K562 (cell line): ENCODE measurements at regions not wholly inside any gene's neighbourhood (a gene's known extent, or its start where the extent isn't known, plus 50 kb on each side); places are given as distances from the start of the nearest gene placed in this dataset.
A peak's percentile ranks its signal among the peaks of the same experiment; 100 is the strongest.

Experiments used
- ATAC-seq: fragments of 200-7000 bp; cut with Tn5 transposase; 3 replicates; pipeline ENCODE4 v1.9.1; 2020; ENCODE audit warnings: moderate library complexity
- BruUV-seq: library from RNA; stranded (reverse); fragments of 400-500 nt; replicated peaks from 2 replicates; lab custom pipeline; 2021; lab: Mats Ljungman, UMichigan
- CTCF ChIA-PET: fragments of 300-600 bp; formaldehyde crosslinking; extraction: SDS; loops from one replicate; lab custom pipeline; 2021; ENCODE audit warnings: low intra/inter-chr PET ratio; lab: Yijun Ruan, JAX
- POLR2A ChIA-PET: fragments of 300-600, 350-650 bp; sonication (Branson Sonifier 250); formaldehyde crosslinking; extraction: SDS; loops from one replicate; lab custom pipeline; 2021; ENCODE audit warnings: antibody characterized with exemption, inconsistent platforms; lab: Yijun Ruan, JAX
- DNase-seq, 4 experiments: peaks; one replicate each; pipeline versions ENCODE4 v3.0.0 to v3.0.0-alpha.2; 2011 to 2018; ENCODE audit warnings: low spot score in 3 of 4, mixed read lengths in 3 of 4; ENCODE audit errors: extremely low read depth in 1 of 4
- FAIRE-seq: peaks from 2 replicates; lab custom pipeline; 2011; peaks lifted over from hg19 to GRCh38; lab: Jason Lieb, UNC
- H2AFZ ChIP-seq: 2 replicates; pipeline ENCODE4 v1.6.0; 2011; ENCODE audit warnings: low read depth, low read length, control low read depth, inconsistent platforms
- H3K27ac ChIP-seq: fragments of 200-600 bp; 3 replicates; pipeline ENCODE4 v1.8.0; 2011; ENCODE audit warnings: low read depth, mild to moderate bottlenecking, control low read depth, inconsistent platforms, low read length, moderate library complexity, mixed read lengths; ENCODE audit errors: extremely low read depth
- H3K27me3 ChIP-seq, 2 experiments: fragments of 300-600 bp in 1 of 2; 2 replicates in 1 of 2; 3 replicates in 1 of 2; pipeline versions ENCODE4 v1.6.0 to v1.8.0; 2011; ENCODE audit warnings: inconsistent platforms in 2 of 2, low read length in 2 of 2, mild to moderate bottlenecking in 1 of 2, mixed read lengths in 1 of 2, moderate library complexity in 1 of 2; ENCODE audit not compliant: control insufficient read depth in 2 of 2, insufficient read depth in 2 of 2
- H3K36me3 ChIP-seq: fragments of 300-600 bp; 3 replicates; pipeline ENCODE4 v1.8.0; 2011; ENCODE audit warnings: mild to moderate bottlenecking, low read length, inconsistent platforms; ENCODE audit not compliant: control insufficient read depth, insufficient read depth
- H3K4me1 ChIP-seq, 2 experiments: fragments of 200-600 bp in 1 of 2; replicated peaks in 1 of 2; 2 replicates in 1 of 2; 3 replicates in 1 of 2; pipeline versions ENCODE4 v1.5.1 to v1.8.0; 2011; ENCODE audit warnings: inconsistent platforms in 2 of 2, low read length in 2 of 2, mild to moderate bottlenecking in 1 of 2, mixed read lengths in 1 of 2, moderate library complexity in 1 of 2; ENCODE audit not compliant: control insufficient read depth in 2 of 2, insufficient read depth in 2 of 2
- H3K4me2 ChIP-seq: 2 replicates; pipeline ENCODE4 v1.6.1; 2011; ENCODE audit warnings: low read length, control low read depth, inconsistent platforms, mixed read lengths; ENCODE audit not compliant: insufficient read depth
- H3K4me3 ChIP-seq: fragments of 200-600 bp; sonication (generic), shearing (Covaris generic); 2 replicates; pipeline ENCODE4 v1.5.1; 2016; ENCODE audit warnings: control low read depth, inconsistent platforms
- H3K79me2 ChIP-seq: fragments of 200-600 bp; 3 replicates; pipeline ENCODE4 v1.8.0; 2011; ENCODE audit warnings: low read length, inconsistent platforms; ENCODE audit not compliant: control insufficient read depth, insufficient read depth
- H3K9ac ChIP-seq, 2 experiments: 2 replicates each; pipeline versions ENCODE4 v1.6.0 to v1.6.1; 2011; ENCODE audit warnings: low read depth in 2 of 2, low read length in 2 of 2, control low read depth in 1 of 2, inconsistent platforms in 1 of 2, mild to moderate bottlenecking in 1 of 2, mixed read lengths in 1 of 2; ENCODE audit not compliant: insufficient read depth in 1 of 2
- H3K9me1 ChIP-seq: one replicate; pipeline ENCODE4 v1.6.0; 2011; ENCODE audit warnings: inconsistent platforms, mild to moderate bottlenecking, low read length, moderate library complexity; ENCODE audit not compliant: control insufficient read depth, insufficient read depth
- H3K9me3 ChIP-seq: replicated peaks from 2 replicates; pipeline ENCODE4 v1.5.1; 2011; ENCODE audit warnings: low read depth, low read length, inconsistent platforms; ENCODE audit not compliant: control insufficient read depth, insufficient read depth
- H4K20me1 ChIP-seq: replicated peaks from 2 replicates; pipeline ENCODE4 v1.6.1; 2011; ENCODE audit warnings: low read length, inconsistent platforms, mixed read lengths; ENCODE audit not compliant: control insufficient read depth, insufficient read depth
- HDAC6 ChIP-seq: IDR thresholded peaks from 2 replicates; pipeline ENCODE4 v1.6.1; 2012; ENCODE audit warnings: low read depth, mild to moderate bottlenecking, control low read depth, inconsistent platforms, low read length, moderate library complexity
- LCOR ChIP-seq: sonication (generic); formaldehyde crosslinking; IDR thresholded peaks from 2 replicates; pipeline ENCODE4 v1.8.0; 2022; ENCODE audit warnings: mild to moderate bottlenecking, missing genetic modification reagents
- NFIC ChIP-seq: fragments of 450-650 bp; IDR thresholded peaks from 2 replicates; pipeline ENCODE4 v1.6.1; 2017; ENCODE audit warnings: mild to moderate bottlenecking, inconsistent platforms
- NR2F6 ChIP-seq: fragments of 450-650 bp; formaldehyde crosslinking; IDR thresholded peaks from 2 replicates; pipeline ENCODE4 v1.4.0; 2020; ENCODE audit warnings: mild to moderate bottlenecking
- RFX1 ChIP-seq: fragments of 450-650 bp; IDR thresholded peaks from 2 replicates; pipeline ENCODE4 v1.6.1; 2016; ENCODE audit warnings: mild to moderate bottlenecking, moderate library complexity
- XRCC4 ChIP-seq: IDR thresholded peaks from one replicate; pipeline ENCODE4 v1.6.1; 2011; ENCODE audit not compliant: insufficient read depth, insufficient read length; ENCODE audit errors: extremely low read depth
- ZNF134 ChIP-seq: fragments of 250-450 bp; sonication (Bioruptor Pico); conservative IDR thresholded peaks from 2 replicates; pipeline ENCODE4 v1.4.0; 2020
- WGBS: fragments of 100-300 bp; shearing (Covaris generic); methylation state at CpG from one replicate; pipeline ENCODE4 v1.1.6; 2016; ENCODE audit warnings: low coverage, mixed read lengths; ENCODE audit not compliant: insufficient coverage; ENCODE audit errors: missing lambda C conversion rate; 5-methylcytosine and 5-hydroxymethylcytosine counted together
- in situ Hi-C: fragments of 300-500 bp; cut with MboI; formaldehyde crosslinking; loops from 4 replicates; pipeline ENCODE4 v1.15.0; 2018; ENCODE audit warnings: inconsistent platforms, mixed read lengths
- intact Hi-C: fragments of 100-400 bp; cut with micrococcal nuclease; formaldehyde crosslinking; loops from 2 replicates; pipeline ENCODE4 v1.14.2; 2022
- TF ChIP-seq, protein P1 (sequence below): fragments of 250-450 bp; sonication (Bioruptor Pico); IDR thresholded peaks from 2 replicates; pipeline ENCODE4 v1.8.0; 2021; ENCODE audit warnings: mild to moderate bottlenecking, moderate library complexity
- TF ChIP-seq, protein P2 (sequence below): fragments of 450-650 bp; IDR thresholded peaks from 2 replicates; pipeline ENCODE4 v1.6.1; 2016; ENCODE audit warnings: mild to moderate bottlenecking, moderate library complexity

DNA sequence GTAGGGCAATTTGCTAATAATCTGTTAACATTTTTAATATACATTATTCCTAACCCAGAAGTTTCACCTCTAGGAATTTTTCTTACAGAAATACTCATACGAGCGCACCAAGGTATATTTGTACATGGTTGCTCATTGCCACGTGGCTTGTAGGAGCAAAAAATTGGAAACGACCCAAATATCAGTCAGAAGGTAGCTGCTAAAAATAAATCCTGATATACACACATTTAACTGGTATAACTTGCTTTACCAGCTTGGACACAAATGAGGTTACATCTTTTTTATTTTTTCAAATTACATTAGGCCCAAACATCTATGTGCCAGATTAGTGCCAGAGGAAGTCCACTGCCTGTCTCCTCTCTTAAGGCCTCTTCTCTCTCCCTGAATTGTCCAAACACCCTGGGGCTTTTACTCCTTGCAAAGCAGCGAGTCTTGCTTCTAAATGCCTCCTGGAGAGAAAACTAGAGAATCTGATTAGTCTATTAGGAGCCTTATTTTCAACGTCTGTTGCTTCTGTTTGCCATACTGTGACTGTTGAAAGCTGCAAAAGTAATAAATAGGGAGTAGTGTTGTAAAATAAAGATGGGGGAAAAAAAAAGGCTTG is 92.0 kb upstream of the SSBP2 start (continued):
- TF ChIP-seq NFIC (peak; percentile 38), HDAC6 (no peak)
- TF ChIP-seq, protein P1, sequence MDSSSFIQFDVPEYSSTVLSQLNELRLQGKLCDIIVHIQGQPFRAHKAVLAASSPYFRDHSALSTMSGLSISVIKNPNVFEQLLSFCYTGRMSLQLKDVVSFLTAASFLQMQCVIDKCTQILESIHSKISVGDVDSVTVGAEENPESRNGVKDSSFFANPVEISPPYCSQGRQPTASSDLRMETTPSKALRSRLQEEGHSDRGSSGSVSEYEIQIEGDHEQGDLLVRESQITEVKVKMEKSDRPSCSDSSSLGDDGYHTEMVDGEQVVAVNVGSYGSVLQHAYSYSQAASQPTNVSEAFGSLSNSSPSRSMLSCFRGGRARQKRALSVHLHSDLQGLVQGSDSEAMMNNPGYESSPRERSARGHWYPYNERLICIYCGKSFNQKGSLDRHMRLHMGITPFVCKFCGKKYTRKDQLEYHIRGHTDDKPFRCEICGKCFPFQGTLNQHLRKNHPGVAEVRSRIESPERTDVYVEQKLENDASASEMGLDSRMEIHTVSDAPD (CRISPR knock-in tag): no peak

DNA sequence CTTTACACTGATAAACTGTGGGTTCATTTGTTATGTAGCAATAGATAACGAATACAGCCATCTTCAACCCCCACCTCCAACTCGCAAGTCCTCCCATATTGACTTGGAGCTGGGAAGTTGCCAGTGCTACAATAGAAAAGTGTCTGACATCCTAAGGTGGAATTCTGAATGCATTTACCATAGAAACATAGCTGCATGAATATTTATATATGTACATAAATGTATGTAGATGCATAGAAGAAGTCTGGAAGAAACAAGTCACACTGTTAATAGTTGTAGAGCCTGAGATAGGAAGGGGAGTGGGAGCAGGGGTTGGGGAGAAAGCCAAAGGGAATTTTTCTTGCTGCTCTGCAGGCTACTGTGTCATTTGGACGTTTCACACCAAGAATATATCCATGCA is 88.1 kb upstream of the SSBP2 start:
- in situ Hi-C loops (no loop called here), intact Hi-C loops (loop anchor here (5.0 kb wide), 2 partner anchors 52 to 412 kb away; no protein-coding TSS in a partner anchor)
- BruUV-seq: no TSS peak
- no peak for FAIRE-seq
- Histone ChIP-seq H3K27me3 (no peaks in the 10 kb centered on the region), H3K9me1 (no peaks in the 10 kb centered on the region), H3K9ac (no peak overlapping the region), H3K4me2 (peak overlapping the region; percentile 4; the same call in 1 of the 2 replicates), H2AFZ (peak overlapping the region; percentile 93), H3K36me3 (no peaks in the 10 kb centered on the region), H3K27ac (no peak overlapping the region), H3K4me3 (no peak overlapping the region), H3K9me3 (no peaks in the 10 kb centered on the region), H4K20me1 (no peaks in the 10 kb centered on the region), H3K79me2 (no peaks in the 10 kb centered on the region), H3K4me1 (peaks cover 0 to 9% of the 10 kb centered on the region in 2 experiments; a peak in 3 of 5 replicates)
- DNase-seq: no peak
- ChIA-PET CTCF (no interaction called here), POLR2A (interaction anchor here (0.6 to 2.8 kb wide), 6 partner anchors 10 to 133 kb away, joined by 3 to 13 read pairs (median 3); partner anchors contain the start of genes ATG10 and SSBP2)
- WGBS: 22% methylated on average over 3 of the region's 3 CpGs
- no peak for ATAC-seq
- no peak for TF ChIP-seq ZNF134 (CRISPR knock-in tag)
- TF ChIP-seq, protein P2, sequence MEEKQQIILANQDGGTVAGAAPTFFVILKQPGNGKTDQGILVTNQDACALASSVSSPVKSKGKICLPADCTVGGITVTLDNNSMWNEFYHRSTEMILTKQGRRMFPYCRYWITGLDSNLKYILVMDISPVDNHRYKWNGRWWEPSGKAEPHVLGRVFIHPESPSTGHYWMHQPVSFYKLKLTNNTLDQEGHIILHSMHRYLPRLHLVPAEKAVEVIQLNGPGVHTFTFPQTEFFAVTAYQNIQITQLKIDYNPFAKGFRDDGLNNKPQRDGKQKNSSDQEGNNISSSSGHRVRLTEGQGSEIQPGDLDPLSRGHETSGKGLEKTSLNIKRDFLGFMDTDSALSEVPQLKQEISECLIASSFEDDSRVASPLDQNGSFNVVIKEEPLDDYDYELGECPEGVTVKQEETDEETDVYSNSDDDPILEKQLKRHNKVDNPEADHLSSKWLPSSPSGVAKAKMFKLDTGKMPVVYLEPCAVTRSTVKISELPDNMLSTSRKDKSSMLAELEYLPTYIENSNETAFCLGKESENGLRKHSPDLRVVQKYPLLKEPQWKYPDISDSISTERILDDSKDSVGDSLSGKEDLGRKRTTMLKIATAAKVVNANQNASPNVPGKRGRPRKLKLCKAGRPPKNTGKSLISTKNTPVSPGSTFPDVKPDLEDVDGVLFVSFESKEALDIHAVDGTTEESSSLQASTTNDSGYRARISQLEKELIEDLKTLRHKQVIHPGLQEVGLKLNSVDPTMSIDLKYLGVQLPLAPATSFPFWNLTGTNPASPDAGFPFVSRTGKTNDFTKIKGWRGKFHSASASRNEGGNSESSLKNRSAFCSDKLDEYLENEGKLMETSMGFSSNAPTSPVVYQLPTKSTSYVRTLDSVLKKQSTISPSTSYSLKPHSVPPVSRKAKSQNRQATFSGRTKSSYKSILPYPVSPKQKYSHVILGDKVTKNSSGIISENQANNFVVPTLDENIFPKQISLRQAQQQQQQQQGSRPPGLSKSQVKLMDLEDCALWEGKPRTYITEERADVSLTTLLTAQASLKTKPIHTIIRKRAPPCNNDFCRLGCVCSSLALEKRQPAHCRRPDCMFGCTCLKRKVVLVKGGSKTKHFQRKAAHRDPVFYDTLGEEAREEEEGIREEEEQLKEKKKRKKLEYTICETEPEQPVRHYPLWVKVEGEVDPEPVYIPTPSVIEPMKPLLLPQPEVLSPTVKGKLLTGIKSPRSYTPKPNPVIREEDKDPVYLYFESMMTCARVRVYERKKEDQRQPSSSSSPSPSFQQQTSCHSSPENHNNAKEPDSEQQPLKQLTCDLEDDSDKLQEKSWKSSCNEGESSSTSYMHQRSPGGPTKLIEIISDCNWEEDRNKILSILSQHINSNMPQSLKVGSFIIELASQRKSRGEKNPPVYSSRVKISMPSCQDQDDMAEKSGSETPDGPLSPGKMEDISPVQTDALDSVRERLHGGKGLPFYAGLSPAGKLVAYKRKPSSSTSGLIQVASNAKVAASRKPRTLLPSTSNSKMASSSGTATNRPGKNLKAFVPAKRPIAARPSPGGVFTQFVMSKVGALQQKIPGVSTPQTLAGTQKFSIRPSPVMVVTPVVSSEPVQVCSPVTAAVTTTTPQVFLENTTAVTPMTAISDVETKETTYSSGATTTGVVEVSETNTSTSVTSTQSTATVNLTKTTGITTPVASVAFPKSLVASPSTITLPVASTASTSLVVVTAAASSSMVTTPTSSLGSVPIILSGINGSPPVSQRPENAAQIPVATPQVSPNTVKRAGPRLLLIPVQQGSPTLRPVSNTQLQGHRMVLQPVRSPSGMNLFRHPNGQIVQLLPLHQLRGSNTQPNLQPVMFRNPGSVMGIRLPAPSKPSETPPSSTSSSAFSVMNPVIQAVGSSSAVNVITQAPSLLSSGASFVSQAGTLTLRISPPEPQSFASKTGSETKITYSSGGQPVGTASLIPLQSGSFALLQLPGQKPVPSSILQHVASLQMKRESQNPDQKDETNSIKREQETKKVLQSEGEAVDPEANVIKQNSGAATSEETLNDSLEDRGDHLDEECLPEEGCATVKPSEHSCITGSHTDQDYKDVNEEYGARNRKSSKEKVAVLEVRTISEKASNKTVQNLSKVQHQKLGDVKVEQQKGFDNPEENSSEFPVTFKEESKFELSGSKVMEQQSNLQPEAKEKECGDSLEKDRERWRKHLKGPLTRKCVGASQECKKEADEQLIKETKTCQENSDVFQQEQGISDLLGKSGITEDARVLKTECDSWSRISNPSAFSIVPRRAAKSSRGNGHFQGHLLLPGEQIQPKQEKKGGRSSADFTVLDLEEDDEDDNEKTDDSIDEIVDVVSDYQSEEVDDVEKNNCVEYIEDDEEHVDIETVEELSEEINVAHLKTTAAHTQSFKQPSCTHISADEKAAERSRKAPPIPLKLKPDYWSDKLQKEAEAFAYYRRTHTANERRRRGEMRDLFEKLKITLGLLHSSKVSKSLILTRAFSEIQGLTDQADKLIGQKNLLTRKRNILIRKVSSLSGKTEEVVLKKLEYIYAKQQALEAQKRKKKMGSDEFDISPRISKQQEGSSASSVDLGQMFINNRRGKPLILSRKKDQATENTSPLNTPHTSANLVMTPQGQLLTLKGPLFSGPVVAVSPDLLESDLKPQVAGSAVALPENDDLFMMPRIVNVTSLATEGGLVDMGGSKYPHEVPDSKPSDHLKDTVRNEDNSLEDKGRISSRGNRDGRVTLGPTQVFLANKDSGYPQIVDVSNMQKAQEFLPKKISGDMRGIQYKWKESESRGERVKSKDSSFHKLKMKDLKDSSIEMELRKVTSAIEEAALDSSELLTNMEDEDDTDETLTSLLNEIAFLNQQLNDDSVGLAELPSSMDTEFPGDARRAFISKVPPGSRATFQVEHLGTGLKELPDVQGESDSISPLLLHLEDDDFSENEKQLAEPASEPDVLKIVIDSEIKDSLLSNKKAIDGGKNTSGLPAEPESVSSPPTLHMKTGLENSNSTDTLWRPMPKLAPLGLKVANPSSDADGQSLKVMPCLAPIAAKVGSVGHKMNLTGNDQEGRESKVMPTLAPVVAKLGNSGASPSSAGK: no peak
- TF ChIP-seq RFX1: no peak
- TF ChIP-seq NR2F6 (CRISPR knock-in tag): no peak
- no peak for TF ChIP-seq LCOR
- TF ChIP-seq XRCC4: no peak
